ENCODE measurements at regions not wholly inside any gene's neighbourhood (a gene's known extent, or its start where the extent isn't known, plus 50 kb on each side); places are given as distances from the start of the nearest gene placed in this dataset.

DNA sequence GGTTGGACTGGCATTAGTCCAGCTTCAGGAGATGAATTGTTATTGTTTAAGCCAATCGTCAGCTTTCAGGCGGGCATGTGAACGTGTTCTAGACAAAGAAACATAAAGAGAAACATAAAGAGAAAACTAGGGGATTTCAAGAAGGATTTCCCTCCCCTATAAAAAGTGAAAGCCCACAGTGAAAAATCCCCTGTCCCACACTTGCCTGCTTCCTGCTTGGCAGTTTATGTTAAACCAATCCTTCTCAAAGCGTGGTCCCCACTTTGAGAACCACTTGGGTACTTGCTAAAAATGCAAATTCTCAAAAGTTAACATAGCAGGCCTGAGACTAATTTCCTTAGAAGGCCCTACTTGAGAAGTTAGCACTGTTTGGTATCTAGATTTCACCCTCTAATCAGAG lies 293.0 kb upstream of the SOX14 start:
- H3K4me3 Mint-ChIP-seq, result no peak overlapping the region
- H3K4me1 Mint-ChIP-seq, result no peaks in the 10 kb centered on the region
- H3K27ac Mint-ChIP-seq, result no peak overlapping the region
- ChIA-PET POLR2A (no interaction called here), CTCF (no interaction called here)
- no peak for DNase-seq
- no peaks in the 10 kb centered on the region for H3K36me3 Mint-ChIP-seq (ENCODE audit: low read depth)
- H3K27me3 Mint-ChIP-seq, result no peaks in the 10 kb centered on the region
- peaks cover 3% of the 10 kb centered on the region for H3K9me3 Mint-ChIP-seq

DNA sequence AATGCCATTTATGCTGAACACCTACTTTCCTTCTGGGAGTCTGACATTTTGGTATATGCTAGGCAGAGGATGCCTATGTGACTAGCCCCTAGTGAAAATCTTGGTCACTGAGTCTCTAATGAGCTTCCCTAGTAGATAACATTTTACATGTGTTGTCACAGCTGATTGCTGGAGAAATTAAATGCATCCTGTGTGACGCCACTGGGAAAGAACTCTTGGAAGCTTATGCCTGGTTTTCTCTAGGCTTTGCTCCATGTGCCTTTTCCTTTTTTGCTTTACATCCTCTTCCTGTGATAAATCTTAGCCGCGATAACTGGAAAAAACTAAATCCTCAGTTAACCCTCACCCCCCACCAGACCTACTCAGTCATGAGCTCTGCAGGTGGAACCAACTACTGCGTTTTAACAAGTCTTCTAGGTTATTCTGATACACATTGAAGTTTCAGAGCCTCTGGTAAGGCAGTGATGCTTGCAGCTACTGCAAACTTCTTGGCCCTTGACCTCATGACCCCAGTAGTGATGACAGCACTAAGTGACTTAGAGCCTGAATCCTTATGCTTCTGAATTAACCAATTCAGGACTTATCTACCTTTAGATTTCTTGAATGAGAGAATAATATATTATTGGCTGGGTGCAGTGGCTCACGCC lies 292.4 kb upstream of the SOX14 start:
- no peaks in the 10 kb centered on the region for H3K27me3 Mint-ChIP-seq
- H3K36me3 Mint-ChIP-seq (ENCODE audit: low read depth), result no peaks in the 10 kb centered on the region
- ChIA-PET POLR2A (no interaction called here), CTCF (no interaction called here)
- no peaks in the 10 kb centered on the region for H3K4me1 Mint-ChIP-seq
- no peak overlapping the region for H3K27ac Mint-ChIP-seq
- H3K9me3 Mint-ChIP-seq, result peaks cover 3% of the 10 kb centered on the region
- H3K4me3 Mint-ChIP-seq, result no peak overlapping the region
- DNase-seq, result no peak

DNA sequence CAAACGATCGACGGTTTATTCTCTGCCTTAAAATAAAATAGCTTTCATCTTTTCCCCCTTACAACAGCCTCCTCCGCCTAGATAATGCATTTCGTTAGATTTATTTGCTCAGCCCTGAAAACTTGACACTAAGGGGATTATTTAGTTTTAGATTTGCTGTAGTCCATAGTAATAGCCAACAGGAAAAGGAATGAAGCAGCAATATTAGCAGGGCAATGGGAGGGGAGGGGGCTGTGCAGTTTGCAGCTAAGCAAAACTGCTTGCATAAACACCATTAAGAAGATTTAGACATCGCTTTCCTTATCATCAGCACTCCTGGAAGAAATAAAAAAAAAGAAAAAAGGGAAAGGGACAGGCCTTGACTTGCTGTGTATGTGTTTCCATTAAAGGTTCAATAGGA lies 286.5 kb upstream of the SOX14 start:
- ChIA-PET CTCF (no interaction called here), POLR2A (no interaction called here)
- no peaks in the 10 kb centered on the region for H3K4me1 Mint-ChIP-seq
- H3K27me3 Mint-ChIP-seq, result no peaks in the 10 kb centered on the region
- peaks cover 6% of the 10 kb centered on the region for H3K9me3 Mint-ChIP-seq
- no peak for DNase-seq
- no peak overlapping the region for H3K4me3 Mint-ChIP-seq
- no peak overlapping the region for H3K27ac Mint-ChIP-seq
- H3K36me3 Mint-ChIP-seq (ENCODE audit: low read depth), result no peaks in the 10 kb centered on the region

DNA sequence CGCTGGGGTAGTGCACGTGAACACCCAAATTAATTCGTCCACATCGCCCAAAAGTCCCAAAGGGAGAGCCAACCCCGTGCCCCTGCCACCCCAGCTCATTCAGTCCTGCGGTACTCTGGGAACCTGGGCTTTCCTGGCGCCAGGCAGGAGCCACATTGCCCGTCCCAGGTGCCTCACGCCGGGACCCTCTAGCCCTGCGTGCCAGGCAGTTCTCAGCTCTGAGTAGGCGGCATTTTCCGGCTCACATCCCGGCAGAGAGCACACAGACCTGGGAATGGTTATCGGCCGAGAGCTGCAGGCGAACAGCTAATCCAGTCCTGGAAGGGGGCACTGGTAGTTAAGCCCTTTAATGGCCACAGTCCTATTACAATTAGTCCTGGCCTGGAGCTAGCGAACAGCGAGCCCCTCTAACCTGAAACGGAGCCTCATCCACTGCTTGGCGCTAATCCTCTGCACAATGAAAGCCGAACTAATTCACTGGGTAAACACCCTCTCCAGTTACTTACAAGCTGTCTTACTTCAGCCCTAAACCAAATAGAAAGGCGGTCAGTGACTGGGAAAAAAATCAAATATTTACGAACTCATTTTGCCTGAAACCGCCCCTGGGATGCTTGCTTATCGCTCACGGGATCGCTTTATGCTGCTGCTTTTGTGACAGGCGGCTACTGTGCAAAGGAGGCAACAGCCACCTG lies 254.6 kb upstream of the SOX14 start:
- POLR2A ChIA-PET, result no interaction called here
- H3K9me3 Mint-ChIP-seq, result peaks cover 4% of the 10 kb centered on the region
- CTCF ChIA-PET, result no interaction called here
- no peaks in the 10 kb centered on the region for H3K36me3 Mint-ChIP-seq (ENCODE audit: low read depth)
- H3K27ac Mint-ChIP-seq, result no peak overlapping the region
- no peak overlapping the region for H3K4me3 Mint-ChIP-seq
- no peaks in the 10 kb centered on the region for H3K4me1 Mint-ChIP-seq
- H3K27me3 Mint-ChIP-seq, result no peaks in the 10 kb centered on the region
- DNase-seq, result no peak

DNA sequence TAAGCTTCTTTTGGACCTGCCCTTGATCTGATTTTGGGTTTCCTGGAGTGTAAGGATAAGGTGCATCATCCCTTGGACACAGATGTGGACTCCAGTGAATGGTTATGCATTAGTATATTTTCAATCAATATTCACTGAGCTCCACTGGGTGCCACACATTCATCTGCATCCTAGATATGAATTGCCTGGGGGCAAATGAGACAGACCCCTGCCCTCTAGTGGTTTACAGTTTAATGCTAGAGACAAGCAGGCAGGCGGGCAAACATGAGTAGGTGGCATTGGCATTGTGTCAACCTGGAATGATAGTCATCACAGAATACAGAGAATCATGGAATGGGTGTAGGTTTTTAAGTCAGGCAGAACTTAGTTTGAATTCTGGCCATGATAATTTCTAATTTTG lies 252.5 kb upstream of the SOX14 start:
- H3K27ac Mint-ChIP-seq, result no peak overlapping the region
- H3K9me3 Mint-ChIP-seq, result peaks cover 4% of the 10 kb centered on the region
- DNase-seq, result no peak
- H3K4me3 Mint-ChIP-seq, result no peak overlapping the region
- no peaks in the 10 kb centered on the region for H3K36me3 Mint-ChIP-seq (ENCODE audit: low read depth)
- CTCF ChIA-PET, result no interaction called here
- no peaks in the 10 kb centered on the region for H3K4me1 Mint-ChIP-seq
- POLR2A ChIA-PET, result no interaction called here
- H3K27me3 Mint-ChIP-seq, result no peaks in the 10 kb centered on the region

DNA sequence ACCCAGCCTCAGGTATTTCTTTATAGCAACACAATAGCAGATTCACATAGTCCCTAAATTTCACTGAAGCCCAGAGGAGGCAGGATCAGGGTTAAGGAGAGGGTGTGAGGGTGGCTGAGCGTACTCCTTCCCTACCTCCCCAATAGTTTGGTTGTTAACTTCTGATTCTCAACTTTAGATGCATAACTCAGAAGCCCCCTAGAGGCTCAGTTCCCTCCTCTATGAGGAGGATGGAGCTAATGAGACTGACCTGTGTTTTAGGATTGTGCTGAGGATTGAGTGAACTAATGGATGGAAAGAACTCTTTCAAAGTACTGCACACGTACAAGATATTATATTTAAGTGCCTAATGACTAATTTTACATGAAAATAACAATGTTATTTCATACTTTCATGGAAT lies 249.3 kb upstream of the SOX14 start:
- Mint-ChIP-seq H3K4me3 (no peak overlapping the region), H3K36me3 (ENCODE audit: low read depth) (no peaks in the 10 kb centered on the region), H3K27ac (no peak overlapping the region), H3K9me3 (peaks cover 4% of the 10 kb centered on the region), H3K4me1 (no peaks in the 10 kb centered on the region), H3K27me3 (no peaks in the 10 kb centered on the region)
- ChIA-PET POLR2A (no interaction called here), CTCF (no interaction called here)
- DNase-seq, result no peak

DNA sequence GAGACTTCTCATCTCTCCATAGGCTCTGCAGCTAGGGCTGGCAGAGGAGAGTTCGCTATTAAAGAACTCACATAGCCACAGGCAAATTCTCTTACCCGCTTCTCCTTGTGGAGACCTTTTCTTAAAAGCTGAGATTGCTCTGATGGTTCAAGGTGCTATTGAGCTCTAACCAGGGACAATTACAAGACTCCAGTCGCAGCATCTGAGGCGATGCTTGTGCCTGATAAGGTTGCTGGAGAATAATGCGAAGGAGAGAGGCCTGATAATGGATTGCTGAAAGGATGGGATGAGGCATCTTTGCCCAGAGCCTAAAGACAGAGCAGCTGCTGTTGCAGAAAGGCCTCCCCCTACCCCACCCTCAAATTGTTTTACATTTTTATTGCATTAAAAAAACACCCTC lies 244.5 kb upstream of the SOX14 start:
- no peaks in the 10 kb centered on the region for H3K36me3 Mint-ChIP-seq (ENCODE audit: low read depth)

DNA sequence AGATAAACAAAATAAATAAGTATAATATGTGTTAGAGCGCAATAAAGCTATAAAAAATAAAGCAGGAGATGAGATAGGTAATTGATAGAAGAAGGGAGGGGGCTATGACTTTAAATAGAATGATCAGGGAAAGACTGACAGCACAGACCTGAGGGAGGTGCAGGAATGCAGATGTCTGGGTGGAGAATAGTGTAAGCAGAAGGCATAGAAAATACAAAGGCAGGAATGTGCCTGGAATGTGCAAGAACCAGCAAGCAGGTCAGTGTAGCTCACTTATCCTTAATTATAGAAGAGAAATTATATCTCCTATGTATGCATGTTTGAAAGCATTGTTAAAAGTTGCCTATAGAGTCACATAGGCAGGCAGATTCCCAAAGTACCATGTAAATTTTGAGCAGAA lies 239.4 kb upstream of the SOX14 start:
- no peaks in the 10 kb centered on the region for H3K4me1 Mint-ChIP-seq
- ChIA-PET POLR2A (no interaction called here), CTCF (no interaction called here)
- no peak overlapping the region for H3K27ac Mint-ChIP-seq
- H3K9me3 Mint-ChIP-seq, result no peaks in the 10 kb centered on the region
- H3K4me3 Mint-ChIP-seq, result no peak overlapping the region
- no peaks in the 10 kb centered on the region for H3K27me3 Mint-ChIP-seq
- no peaks in the 10 kb centered on the region for H3K36me3 Mint-ChIP-seq (ENCODE audit: low read depth)
- DNase-seq, result no peak

More for the DNA sequence above, 244.5 kb upstream of the SOX14 start:
- no peaks in the 10 kb centered on the region for H3K9me3 Mint-ChIP-seq
- POLR2A ChIA-PET, result no interaction called here
- DNase-seq, result no peak
- H3K4me1 Mint-ChIP-seq, result no peaks in the 10 kb centered on the region
- no peaks in the 10 kb centered on the region for H3K27me3 Mint-ChIP-seq
- H3K4me3 Mint-ChIP-seq, result no peak overlapping the region
- H3K27ac Mint-ChIP-seq, result no peak overlapping the region
- CTCF ChIA-PET, result no interaction called here

DNA sequence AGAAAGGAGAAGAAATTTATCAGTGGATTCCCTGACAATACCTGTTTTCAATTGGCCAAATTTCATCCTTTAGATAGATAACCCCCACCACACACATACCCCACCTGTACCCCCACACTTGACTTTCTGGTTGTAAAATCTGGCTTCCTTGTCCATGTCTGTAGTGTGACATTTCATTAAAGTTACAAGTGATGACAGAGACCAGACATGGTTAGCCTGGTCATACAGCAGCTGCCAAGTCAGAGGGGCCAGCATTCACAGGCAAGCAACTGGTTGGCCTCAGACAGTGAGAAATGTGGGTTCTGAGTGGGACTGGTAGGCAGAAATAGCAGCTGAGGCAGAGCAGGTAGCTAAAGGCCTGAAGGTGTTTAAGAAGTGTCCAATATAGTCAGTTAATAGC lies 238.6 kb upstream of the SOX14 start:
- POLR2A ChIA-PET, result no interaction called here
- DNase-seq, result no peak
- no peak overlapping the region for H3K4me3 Mint-ChIP-seq

DNA sequence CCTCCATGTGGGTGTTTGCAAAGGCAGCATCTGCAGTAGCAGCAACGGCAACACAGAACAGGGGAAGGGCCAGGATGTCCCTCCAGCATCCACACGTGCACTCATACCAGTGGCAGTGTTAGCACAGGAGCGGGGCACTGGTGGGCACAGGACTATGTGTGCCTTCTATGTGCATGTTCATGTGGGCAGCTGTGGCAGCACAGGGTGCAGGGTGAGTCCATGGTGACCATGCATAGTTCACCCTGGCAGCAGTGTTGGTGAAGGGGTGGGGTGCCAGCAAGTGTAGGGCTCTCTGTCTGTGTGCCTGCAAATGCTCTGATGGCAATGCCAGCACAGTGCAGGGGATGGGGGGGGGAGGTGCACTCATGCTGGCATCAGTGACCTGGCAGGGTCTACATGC lies 222.1 kb upstream of the SOX14 start:
- POLR2A ChIA-PET, result no interaction called here
- no peaks in the 10 kb centered on the region for H3K4me1 Mint-ChIP-seq
- peaks cover 8% of the 10 kb centered on the region for H3K9me3 Mint-ChIP-seq
- no peaks in the 10 kb centered on the region for H3K27me3 Mint-ChIP-seq
- no peak for DNase-seq
- no peaks in the 10 kb centered on the region for H3K36me3 Mint-ChIP-seq (ENCODE audit: low read depth)
- CTCF ChIA-PET, result no interaction called here
- H3K4me3 Mint-ChIP-seq, result no peak overlapping the region
- no peak overlapping the region for H3K27ac Mint-ChIP-seq

More for the DNA sequence above, 238.6 kb upstream of the SOX14 start:
- CTCF ChIA-PET, result no interaction called here
- H3K27me3 Mint-ChIP-seq, result no peaks in the 10 kb centered on the region
- H3K36me3 Mint-ChIP-seq (ENCODE audit: low read depth), result no peaks in the 10 kb centered on the region
- H3K9me3 Mint-ChIP-seq, result no peaks in the 10 kb centered on the region
- no peaks in the 10 kb centered on the region for H3K4me1 Mint-ChIP-seq
- no peak overlapping the region for H3K27ac Mint-ChIP-seq

DNA sequence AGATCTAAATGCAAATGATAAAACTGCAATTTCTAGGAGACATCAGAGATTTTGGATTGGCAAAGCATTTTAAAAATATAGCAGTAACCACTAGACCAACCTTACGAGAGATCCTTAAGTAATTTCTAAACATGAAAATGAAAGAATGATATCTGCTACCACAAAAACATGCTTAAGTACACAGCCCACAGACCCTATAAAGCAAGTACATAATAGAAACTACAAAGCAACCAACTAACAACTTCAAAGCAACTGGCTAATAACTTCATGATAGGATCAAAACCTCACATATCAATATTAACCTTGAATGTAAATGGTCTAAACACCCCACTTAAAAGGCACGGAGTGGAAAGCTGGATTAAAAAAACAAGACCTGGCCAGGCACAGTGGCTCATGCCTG lies 209.9 kb upstream of the SOX14 start:
- Mint-ChIP-seq H3K4me3 (no peak overlapping the region), H3K4me1 (no peaks in the 10 kb centered on the region), H3K27me3 (no peaks in the 10 kb centered on the region), H3K27ac (no peak overlapping the region), H3K9me3 (peaks cover 6% of the 10 kb centered on the region), H3K36me3 (ENCODE audit: low read depth) (no peaks in the 10 kb centered on the region)
- DNase-seq, result no peak
- ChIA-PET CTCF (no interaction called here), POLR2A (no interaction called here)

DNA sequence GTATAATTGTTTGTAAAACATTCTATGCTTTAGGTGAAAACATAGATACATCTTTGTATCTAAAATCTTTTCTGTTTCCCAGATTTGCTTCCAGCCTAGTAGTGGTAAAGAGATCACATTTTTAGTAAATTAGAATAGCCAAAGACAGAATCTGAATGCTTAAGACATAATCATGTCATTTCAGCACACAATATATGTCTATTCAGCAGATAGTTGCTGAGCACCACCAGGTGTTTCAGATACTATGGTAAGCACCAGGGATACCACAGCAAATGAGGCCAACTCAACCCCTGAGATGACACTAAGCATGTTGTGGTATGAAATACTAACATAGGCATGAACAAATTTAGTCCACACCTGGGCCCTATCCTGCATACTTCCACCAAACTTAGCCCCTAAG lies 195.2 kb upstream of the SOX14 start:
- DNase-seq, result no peak
- H3K36me3 Mint-ChIP-seq (ENCODE audit: low read depth), result no peaks in the 10 kb centered on the region
- CTCF ChIA-PET, result no interaction called here

DNA sequence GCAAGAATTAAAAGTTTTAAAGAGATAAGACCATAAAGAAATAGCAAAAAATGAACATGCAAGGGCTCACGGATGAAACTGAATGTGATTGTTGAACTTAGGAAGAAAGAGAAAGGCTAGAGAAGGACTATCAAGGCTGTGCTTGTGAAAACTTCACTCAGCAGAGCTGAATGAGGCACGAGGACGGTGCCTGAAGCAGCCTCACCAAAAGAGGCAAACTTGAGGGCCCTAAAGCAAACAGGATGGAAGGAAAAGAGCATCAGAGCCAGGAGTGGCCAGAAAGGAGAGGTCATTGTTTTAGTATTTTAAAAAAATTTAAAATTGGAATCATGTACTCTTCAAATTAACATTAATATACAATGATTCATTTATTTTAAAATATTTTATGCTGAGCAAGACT lies 191.2 kb upstream of the SOX14 start:
- ChIA-PET POLR2A (no interaction called here), CTCF (no interaction called here)
- no peak for DNase-seq
- H3K27ac Mint-ChIP-seq, result no peak overlapping the region
- H3K36me3 Mint-ChIP-seq (ENCODE audit: low read depth), result no peaks in the 10 kb centered on the region
- no peaks in the 10 kb centered on the region for H3K4me1 Mint-ChIP-seq
- H3K9me3 Mint-ChIP-seq, result peaks cover 6% of the 10 kb centered on the region
- no peaks in the 10 kb centered on the region for H3K27me3 Mint-ChIP-seq
- H3K4me3 Mint-ChIP-seq, result no peak overlapping the region

More for the DNA sequence above, 195.2 kb upstream of the SOX14 start:
- Mint-ChIP-seq H3K4me3 (no peak overlapping the region), H3K4me1 (no peaks in the 10 kb centered on the region), H3K9me3 (peaks cover 12% of the 10 kb centered on the region), H3K27ac (no peak overlapping the region), H3K27me3 (no peaks in the 10 kb centered on the region)
- POLR2A ChIA-PET, result no interaction called here

DNA sequence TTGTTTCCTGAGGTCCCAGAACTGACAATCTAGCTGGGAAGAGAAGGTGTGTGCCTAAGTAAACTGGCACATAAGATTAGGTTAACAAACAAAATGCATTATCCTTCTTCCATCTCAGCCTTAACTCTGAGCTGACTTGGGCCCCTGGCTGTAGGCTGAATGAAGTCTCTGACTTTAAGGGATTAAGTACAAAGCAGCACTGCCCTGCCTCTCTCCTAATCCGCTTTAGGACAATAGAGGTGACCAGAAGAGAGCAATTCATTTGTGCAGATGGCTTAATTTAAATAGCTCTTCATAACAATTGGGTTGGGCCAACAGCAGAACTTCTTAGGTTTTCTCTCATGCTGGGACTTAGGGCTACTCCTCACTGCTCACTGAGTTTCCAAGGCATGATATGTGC lies 181.6 kb upstream of the SOX14 start:
- DNase-seq, result no peak
- CTCF ChIA-PET, result no interaction called here
- no peaks in the 10 kb centered on the region for H3K36me3 Mint-ChIP-seq (ENCODE audit: low read depth)
- H3K4me3 Mint-ChIP-seq, result no peak overlapping the region
- H3K27me3 Mint-ChIP-seq, result no peaks in the 10 kb centered on the region
- POLR2A ChIA-PET, result no interaction called here
- H3K9me3 Mint-ChIP-seq, result peaks cover 4% of the 10 kb centered on the region
- H3K4me1 Mint-ChIP-seq, result no peaks in the 10 kb centered on the region
- no peak overlapping the region for H3K27ac Mint-ChIP-seq

Data from activated CD4-positive, alpha-beta memory T cell treated with anti-CD3 and anti-CD28 coated beads, Interleukin-2, amount 10 ng/mL, durations not matched to agents 7 days and 5 days (primary cell).